ENCODE measurements at regions not wholly inside any gene's neighbourhood (a gene's known extent, or its start where the extent isn't known, plus 50 kb on each side); places are given as distances from the start of the nearest gene placed in this dataset.

GRCh38 chrX:44619039-44619438 is 76.4 kb upstream of the FUNDC1 start:
- TF ChIP-seq CTCF (IDR thresholded peaks at IDR 0.05) = no peak
- no peak for TF ChIP-seq POLR2A (IDR thresholded peaks at IDR 0.05)
